ENCODE measurements at regions not wholly inside any gene's neighbourhood (a gene's known extent, or its start where the extent isn't known, plus 50 kb on each side); places are given as distances from the start of the nearest gene placed in this dataset.

DNA sequence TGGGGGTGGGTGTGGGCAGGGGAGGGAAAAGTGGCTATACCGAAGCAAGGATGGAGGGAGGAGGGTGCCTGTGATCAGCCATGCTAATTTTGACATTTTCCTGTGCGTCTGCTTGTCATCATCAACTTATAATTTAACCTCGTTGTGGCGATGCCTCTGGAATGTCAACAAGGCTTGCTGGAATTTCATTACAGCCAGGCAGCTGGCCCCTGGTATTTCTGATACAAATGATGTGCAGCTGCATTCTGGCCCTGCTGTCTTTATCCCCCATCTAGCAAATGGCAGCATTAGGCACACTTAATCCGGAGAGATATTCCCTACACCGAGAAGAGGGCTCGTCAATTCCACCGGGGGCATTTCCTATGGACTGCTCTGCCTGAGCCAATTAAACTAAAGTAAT, 278.3 kb upstream of the CCL2 start:
- FAIRE-seq (no peak), DNase-seq (no peak)
- TF ChIP-seq, protein P1, sequence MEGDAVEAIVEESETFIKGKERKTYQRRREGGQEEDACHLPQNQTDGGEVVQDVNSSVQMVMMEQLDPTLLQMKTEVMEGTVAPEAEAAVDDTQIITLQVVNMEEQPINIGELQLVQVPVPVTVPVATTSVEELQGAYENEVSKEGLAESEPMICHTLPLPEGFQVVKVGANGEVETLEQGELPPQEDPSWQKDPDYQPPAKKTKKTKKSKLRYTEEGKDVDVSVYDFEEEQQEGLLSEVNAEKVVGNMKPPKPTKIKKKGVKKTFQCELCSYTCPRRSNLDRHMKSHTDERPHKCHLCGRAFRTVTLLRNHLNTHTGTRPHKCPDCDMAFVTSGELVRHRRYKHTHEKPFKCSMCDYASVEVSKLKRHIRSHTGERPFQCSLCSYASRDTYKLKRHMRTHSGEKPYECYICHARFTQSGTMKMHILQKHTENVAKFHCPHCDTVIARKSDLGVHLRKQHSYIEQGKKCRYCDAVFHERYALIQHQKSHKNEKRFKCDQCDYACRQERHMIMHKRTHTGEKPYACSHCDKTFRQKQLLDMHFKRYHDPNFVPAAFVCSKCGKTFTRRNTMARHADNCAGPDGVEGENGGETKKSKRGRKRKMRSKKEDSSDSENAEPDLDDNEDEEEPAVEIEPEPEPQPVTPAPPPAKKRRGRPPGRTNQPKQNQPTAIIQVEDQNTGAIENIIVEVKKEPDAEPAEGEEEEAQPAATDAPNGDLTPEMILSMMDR (IDR thresholded peaks at IDR 0.05; ENCODE audit: borderline replicate concordance, extremely low read depth, insufficient read depth) = no peak
- Histone ChIP-seq H3K27ac (ENCODE audit: low read depth in 2 of 2, low read length in 2 of 2) (no peak overlapping the region), H3K9ac (ENCODE audit: low read length in 3 of 3) (no peak overlapping the region), H3K9me3 (ENCODE audit: control insufficient read depth in 2 of 3, insufficient read depth in 1 of 3, low read length in 3 of 3) (no peaks in the 10 kb centered on the region), H3K4me3 (ENCODE audit: low read length in 3 of 3) (no peak overlapping the region), H3K4me1 (ENCODE audit: control insufficient read depth in 2 of 3, insufficient read depth in 2 of 3, low read depth in 1 of 3, low read length in 3 of 3) (no peaks in the 10 kb centered on the region), H3K36me3 (ENCODE audit: control insufficient read depth in 2 of 3, insufficient read depth in 3 of 3, low read length in 3 of 3) (no peaks in the 10 kb centered on the region), H3K27me3 (ENCODE audit: control insufficient read depth, insufficient read depth, low read length) (no peaks in the 10 kb centered on the region)
- intact Hi-C loops (cut with DNase I) = no loop called here

DNA sequence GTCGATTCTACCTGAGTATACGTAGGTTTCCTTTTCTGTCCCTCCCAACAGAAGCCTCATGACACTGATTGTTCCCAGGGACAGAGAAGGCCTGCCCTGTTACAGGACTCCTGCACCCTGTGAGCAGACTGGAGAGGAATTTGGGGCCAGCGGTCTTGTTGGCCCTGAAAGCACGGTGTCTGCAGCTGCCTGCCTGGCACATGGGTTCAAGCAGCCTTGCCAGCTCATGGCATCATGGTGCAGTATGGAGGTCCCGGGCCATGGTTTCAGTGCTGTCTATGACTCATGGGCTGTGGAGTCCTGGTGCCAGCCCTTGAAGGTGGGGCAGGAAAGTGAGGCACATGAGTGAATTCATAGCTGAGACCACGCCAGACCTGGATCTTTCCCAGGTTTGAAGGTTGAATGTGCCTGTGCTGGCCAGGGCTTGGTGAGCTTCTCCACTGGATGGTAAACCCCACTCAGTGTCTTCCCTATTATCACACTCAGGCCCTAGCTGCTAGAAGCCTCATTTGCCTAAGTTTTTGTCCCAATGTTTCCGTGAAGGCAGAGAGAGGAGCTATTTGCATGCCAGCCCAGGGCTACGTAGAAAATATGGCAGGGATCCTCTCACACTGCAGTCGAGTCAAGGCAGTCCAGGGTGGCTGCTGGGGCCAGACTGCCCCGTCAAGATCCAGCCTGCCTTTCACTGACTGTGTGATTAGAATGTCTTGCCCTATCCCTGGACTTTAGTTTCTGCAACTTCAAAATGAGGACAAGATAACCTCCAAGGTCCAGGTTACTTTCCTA, 277.2 kb upstream of the CCL2 start:
- TF ChIP-seq, protein P1 (IDR thresholded peaks at IDR 0.05; ENCODE audit: borderline replicate concordance, extremely low read depth, insufficient read depth) = no peak
- Histone ChIP-seq H3K27ac (ENCODE audit: low read depth in 2 of 2, low read length in 2 of 2) (no peak overlapping the region), H3K36me3 (ENCODE audit: control insufficient read depth in 2 of 3, insufficient read depth in 3 of 3, low read length in 3 of 3) (no peaks in the 10 kb centered on the region), H3K9ac (ENCODE audit: low read length in 3 of 3) (no peak overlapping the region), H3K9me3 (ENCODE audit: control insufficient read depth in 2 of 3, insufficient read depth in 1 of 3, low read length in 3 of 3) (no peaks in the 10 kb centered on the region), H3K27me3 (ENCODE audit: control insufficient read depth, insufficient read depth, low read length) (no peaks in the 10 kb centered on the region), H3K4me3 (ENCODE audit: low read length in 3 of 3) (no peak overlapping the region), H3K4me1 (ENCODE audit: control insufficient read depth in 2 of 3, insufficient read depth in 2 of 3, low read depth in 1 of 3, low read length in 3 of 3) (no peaks in the 10 kb centered on the region)
- intact Hi-C loops (cut with DNase I) = no loop called here
- FAIRE-seq = no peak
- DNase-seq = no peak

DNA sequence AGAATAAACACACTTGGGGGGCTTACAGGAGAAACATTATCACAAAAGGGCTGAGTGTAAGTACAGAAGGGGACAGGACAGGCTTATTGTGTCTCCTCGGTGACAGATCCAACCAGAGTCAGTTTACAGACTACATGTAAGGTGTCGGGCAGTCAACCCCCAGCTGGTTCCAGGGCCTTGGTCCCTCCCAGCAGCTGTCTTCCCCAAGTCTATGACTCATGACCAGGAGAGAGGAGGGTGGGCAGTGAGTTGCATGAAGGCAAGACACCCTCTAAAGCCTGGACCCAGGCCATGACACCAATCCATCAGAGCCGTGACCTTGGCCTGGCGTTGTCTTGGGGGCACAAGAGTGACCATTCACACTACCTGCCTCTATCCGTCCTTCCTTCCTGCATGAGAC, 276.2 kb upstream of the CCL2 start:
- TF ChIP-seq, protein P1 (IDR thresholded peaks at IDR 0.05; ENCODE audit: borderline replicate concordance, extremely low read depth, insufficient read depth) = no peak
- Histone ChIP-seq H3K27ac (ENCODE audit: low read depth in 2 of 2, low read length in 2 of 2) (no peak overlapping the region), H3K9ac (ENCODE audit: low read length in 3 of 3) (no peak overlapping the region), H3K9me3 (ENCODE audit: control insufficient read depth in 2 of 3, insufficient read depth in 1 of 3, low read length in 3 of 3) (no peaks in the 10 kb centered on the region), H3K27me3 (ENCODE audit: control insufficient read depth, insufficient read depth, low read length) (no peaks in the 10 kb centered on the region), H3K4me3 (ENCODE audit: low read length in 3 of 3) (no peak overlapping the region), H3K36me3 (ENCODE audit: control insufficient read depth in 2 of 3, insufficient read depth in 3 of 3, low read length in 3 of 3) (no peaks in the 10 kb centered on the region), H3K4me1 (ENCODE audit: control insufficient read depth in 2 of 3, insufficient read depth in 2 of 3, low read depth in 1 of 3, low read length in 3 of 3) (no peaks in the 10 kb centered on the region)
- intact Hi-C loops (cut with DNase I) = no loop called here
- no peak for DNase-seq
- FAIRE-seq = no peak

DNA sequence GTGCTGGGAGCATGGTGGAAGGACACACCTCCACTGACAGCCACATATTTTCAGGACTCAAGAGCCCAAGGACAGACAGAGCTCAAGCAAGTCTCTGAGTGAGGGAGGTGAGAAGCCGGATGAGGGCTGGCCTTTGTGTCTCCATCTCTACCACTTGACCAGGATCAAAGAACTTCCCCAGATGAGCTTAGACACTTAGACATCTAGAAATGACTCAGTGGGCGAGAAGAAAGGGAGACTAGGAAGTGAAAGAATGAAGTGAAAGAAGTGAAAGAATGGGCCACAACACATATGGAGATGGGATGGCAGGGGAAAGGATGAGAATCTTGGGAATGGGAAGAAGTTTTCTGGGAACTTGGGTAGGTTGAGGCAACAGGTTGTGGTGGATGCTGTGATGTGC, 274.9 kb upstream of the CCL2 start:
- Histone ChIP-seq H3K27me3 (ENCODE audit: control insufficient read depth, insufficient read depth, low read length) (no peaks in the 10 kb centered on the region), H3K9ac (ENCODE audit: low read length in 3 of 3) (no peak overlapping the region), H3K27ac (ENCODE audit: low read depth in 2 of 2, low read length in 2 of 2) (no peak overlapping the region), H3K36me3 (ENCODE audit: control insufficient read depth in 2 of 3, insufficient read depth in 3 of 3, low read length in 3 of 3) (no peaks in the 10 kb centered on the region), H3K9me3 (ENCODE audit: control insufficient read depth in 2 of 3, insufficient read depth in 1 of 3, low read length in 3 of 3) (no peaks in the 10 kb centered on the region), H3K4me1 (ENCODE audit: control insufficient read depth in 2 of 3, insufficient read depth in 2 of 3, low read depth in 1 of 3, low read length in 3 of 3) (no peaks in the 10 kb centered on the region), H3K4me3 (ENCODE audit: low read length in 3 of 3) (no peak overlapping the region)
- FAIRE-seq (no peak), DNase-seq (no peak)
- TF ChIP-seq, protein P1 (IDR thresholded peaks at IDR 0.05; ENCODE audit: borderline replicate concordance, extremely low read depth, insufficient read depth) = no peak
- intact Hi-C loops (cut with DNase I) = no loop called here

Data from kidney (tissue), 13 donors.